ENCODE measurements at regions not wholly inside any gene's neighbourhood (a gene's known extent, or its start where the extent isn't known, plus 50 kb on each side); places are given as distances from the start of the nearest gene placed in this dataset.

- TF ChIP-seq POLR2AphosphoS5 (IDR thresholded peaks at IDR 0.05) (no peak), RAD21 (conservative IDR thresholded peaks at IDR 0.05) (no peak), CTCF (IDR thresholded peaks at IDR 0.05; ENCODE audit: poor library complexity, severe bottlenecking) (no peak), MXI1 (conservative IDR thresholded peaks at IDR 0.05; ENCODE audit: poor library complexity, severe bottlenecking) (no peak), EP300 (conservative IDR thresholded peaks at IDR 0.05; ENCODE audit: poor library complexity, severe bottlenecking) (no peak), TAF1 (IDR thresholded peaks at IDR 0.05; ENCODE audit: low read depth) (no peak), EZH2 (IDR thresholded peaks at IDR 0.05; ENCODE audit: borderline replicate concordance, insufficient read depth, low read length, poor library complexity, severe bottlenecking) (no peak), REST (IDR thresholded peaks at IDR 0.05; ENCODE audit: borderline replicate concordance) (no peak), SMC3 (conservative IDR thresholded peaks at IDR 0.05; ENCODE audit: poor library complexity) (no peak)
These were observed 129.1 kb upstream of the FOXK1 start for GRCh38 chr7:4552985-4553384.

Measured in neural cell (in vitro differentiated cells).